Gastrocnemius medialis (tissue), 4 donors: ENCODE measurements at regions not wholly inside any gene's neighbourhood (a gene's known extent, or its start where the extent isn't known, plus 50 kb on each side); places are given as distances from the start of the nearest gene placed in this dataset.

ENCODE experiments used
- POLR2A ChIP-seq, 2 donors: fragments of 450-650 bp; IDR thresholded peaks; one replicate each; pipeline ENCODE4 v1.6.1; 2017; ENCODE audit warnings: antibody characterized with exemption in 2 of 2, mild to moderate bottlenecking in 2 of 2, moderate library complexity in 2 of 2
- TF ChIP-seq, protein P1 (sequence below), 5 experiments: fragments of 450-650 bp in 3 of 5; fragments of 200-600 bp in 2 of 5; sonication (generic) in 2 of 5; IDR thresholded peaks in 4 of 5; conservative IDR thresholded peaks in 1 of 5; 1 replicate in 4 of 5; 2 replicates in 1 of 5; pipeline ENCODE4 v1.5.1; 2016 to 2019; ENCODE audit warnings: antibody characterized with exemption in 5 of 5, mild to moderate bottlenecking in 3 of 5, moderate library complexity in 3 of 5

DNA sequence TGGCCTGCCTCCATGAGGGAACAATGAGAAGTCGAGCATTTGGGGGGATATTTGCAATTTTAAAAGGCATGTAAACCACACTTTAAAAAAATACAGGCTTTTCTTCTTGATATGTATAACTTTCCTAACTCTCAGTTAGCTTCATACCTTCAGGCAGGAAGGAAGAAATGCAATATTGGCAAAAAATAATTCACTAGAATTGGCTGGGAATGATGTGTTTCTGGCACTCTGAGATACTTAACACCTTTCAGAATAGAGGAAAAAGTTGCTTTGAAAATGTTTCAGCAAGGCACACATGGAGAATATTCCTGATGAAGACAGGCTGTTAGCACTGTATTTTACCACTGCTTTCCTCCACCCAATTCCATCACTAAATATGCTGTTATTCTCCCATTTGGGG lies 747.6 kb downstream of the HDGFL1 start:
- TF ChIP-seq, protein P1, sequence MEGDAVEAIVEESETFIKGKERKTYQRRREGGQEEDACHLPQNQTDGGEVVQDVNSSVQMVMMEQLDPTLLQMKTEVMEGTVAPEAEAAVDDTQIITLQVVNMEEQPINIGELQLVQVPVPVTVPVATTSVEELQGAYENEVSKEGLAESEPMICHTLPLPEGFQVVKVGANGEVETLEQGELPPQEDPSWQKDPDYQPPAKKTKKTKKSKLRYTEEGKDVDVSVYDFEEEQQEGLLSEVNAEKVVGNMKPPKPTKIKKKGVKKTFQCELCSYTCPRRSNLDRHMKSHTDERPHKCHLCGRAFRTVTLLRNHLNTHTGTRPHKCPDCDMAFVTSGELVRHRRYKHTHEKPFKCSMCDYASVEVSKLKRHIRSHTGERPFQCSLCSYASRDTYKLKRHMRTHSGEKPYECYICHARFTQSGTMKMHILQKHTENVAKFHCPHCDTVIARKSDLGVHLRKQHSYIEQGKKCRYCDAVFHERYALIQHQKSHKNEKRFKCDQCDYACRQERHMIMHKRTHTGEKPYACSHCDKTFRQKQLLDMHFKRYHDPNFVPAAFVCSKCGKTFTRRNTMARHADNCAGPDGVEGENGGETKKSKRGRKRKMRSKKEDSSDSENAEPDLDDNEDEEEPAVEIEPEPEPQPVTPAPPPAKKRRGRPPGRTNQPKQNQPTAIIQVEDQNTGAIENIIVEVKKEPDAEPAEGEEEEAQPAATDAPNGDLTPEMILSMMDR (IDR thresholded peaks at IDR 0.05 in 4 of 5, conservative IDR thresholded peaks at IDR 0.05 in 1 of 5), result no peak
- TF ChIP-seq POLR2A (IDR thresholded peaks at IDR 0.05), result no peak
